H1 (cell line): ENCODE measurements at regions not wholly inside any gene's neighbourhood (a gene's known extent, or its start where the extent isn't known, plus 50 kb on each side); places are given as distances from the start of the nearest gene placed in this dataset.

Source experiments
- CBX8 ChIP-seq: fragments of 300-800, 300-1000 bp; sonication (generic); IDR thresholded peaks from 2 replicates; pipeline ENCODE4 v1.7.1; 2016; ENCODE audit warnings: low read depth, low read length, borderline replicate concordance
- CHD7 ChIP-seq: fragments of 300-600 bp; sonication (generic); IDR thresholded peaks from 2 replicates; pipeline ENCODE4 v1.7.1; 2012; ENCODE audit warnings: low read length, moderate library complexity, mild to moderate bottlenecking, inconsistent platforms; ENCODE audit not compliant: insufficient replicate concordance
- KDM4A ChIP-seq: IDR thresholded peaks from one replicate; pipeline ENCODE4 v1.7.1; 2012; ENCODE audit warnings: low read depth, mild to moderate bottlenecking, moderate library complexity, low read length, inconsistent platforms; ENCODE audit not compliant: severe bottlenecking
- RAD21 ChIP-seq, 2 experiments: IDR thresholded peaks in 1 of 2; conservative IDR thresholded peaks in 1 of 2; 2 replicates each; pipeline ENCODE4 v1.6.1; 2011; ENCODE audit warnings: low read depth in 2 of 2, low read length in 2 of 2, improper control_type of control experiment in 1 of 2, inconsistent platforms in 1 of 2, mild to moderate bottlenecking in 1 of 2, moderate library complexity in 1 of 2
- SP2 ChIP-seq: IDR thresholded peaks from 2 replicates; pipeline ENCODE4 v1.6.1; 2012; ENCODE audit warnings: mild to moderate bottlenecking, low read length, inconsistent platforms
- TBP ChIP-seq: IDR thresholded peaks from 2 replicates; pipeline ENCODE4 v1.6.1; 2011; ENCODE audit warnings: low read depth, low read length, improper control_type of control experiment
- YY1 ChIP-seq: IDR thresholded peaks from 2 replicates; pipeline ENCODE4 v1.6.1; 2011; ENCODE audit warnings: low read depth, mild to moderate bottlenecking, low read length
- TF ChIP-seq, protein P1 (sequence below), 3 experiments: IDR thresholded peaks; 1 replicate in 2 of 3; 2 replicates in 1 of 3; pipeline versions ENCODE4 v1.5.1 to v1.6.1; 2011; ENCODE audit warnings: low read length in 3 of 3, mild to moderate bottlenecking in 3 of 3, inconsistent platforms in 2 of 3, low read depth in 1 of 3, moderate library complexity in 1 of 3; ENCODE audit not compliant: insufficient read depth in 1 of 3; ENCODE audit errors: control extremely low read depth in 1 of 3

- TF ChIP-seq CHD7 (no peak), KDM4A (no peak), CBX8 (no peak), SP2 (no peak), RAD21 (IDR thresholded peaks at IDR 0.05 in 1 of 2, conservative IDR thresholded peaks at IDR 0.05 in 1 of 2; ENCODE audit: low read depth in 2 of 2, low read length in 2 of 2) (peak; percentile 35 to 50), TBP (no peak), YY1 (no peak)
- TF ChIP-seq, protein P1, sequence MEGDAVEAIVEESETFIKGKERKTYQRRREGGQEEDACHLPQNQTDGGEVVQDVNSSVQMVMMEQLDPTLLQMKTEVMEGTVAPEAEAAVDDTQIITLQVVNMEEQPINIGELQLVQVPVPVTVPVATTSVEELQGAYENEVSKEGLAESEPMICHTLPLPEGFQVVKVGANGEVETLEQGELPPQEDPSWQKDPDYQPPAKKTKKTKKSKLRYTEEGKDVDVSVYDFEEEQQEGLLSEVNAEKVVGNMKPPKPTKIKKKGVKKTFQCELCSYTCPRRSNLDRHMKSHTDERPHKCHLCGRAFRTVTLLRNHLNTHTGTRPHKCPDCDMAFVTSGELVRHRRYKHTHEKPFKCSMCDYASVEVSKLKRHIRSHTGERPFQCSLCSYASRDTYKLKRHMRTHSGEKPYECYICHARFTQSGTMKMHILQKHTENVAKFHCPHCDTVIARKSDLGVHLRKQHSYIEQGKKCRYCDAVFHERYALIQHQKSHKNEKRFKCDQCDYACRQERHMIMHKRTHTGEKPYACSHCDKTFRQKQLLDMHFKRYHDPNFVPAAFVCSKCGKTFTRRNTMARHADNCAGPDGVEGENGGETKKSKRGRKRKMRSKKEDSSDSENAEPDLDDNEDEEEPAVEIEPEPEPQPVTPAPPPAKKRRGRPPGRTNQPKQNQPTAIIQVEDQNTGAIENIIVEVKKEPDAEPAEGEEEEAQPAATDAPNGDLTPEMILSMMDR (IDR thresholded peaks at IDR 0.05; ENCODE audit: control extremely low read depth in 1 of 3, insufficient read depth in 1 of 3, low read depth in 1 of 3, low read length in 3 of 3), result peak; percentile 50 to 87 (median 77)
Observed at GRCh38 chr16:80317599-80318037, 223.2 kb upstream of the DYNLRB2 start (continued).
